AG08396 (cell line): ENCODE measurements at regions not wholly inside any gene's neighbourhood (a gene's known extent, or its start where the extent isn't known, plus 50 kb on each side); places are given as distances from the start of the nearest gene placed in this dataset.
"Not testable (repeated sequence)": the region's sequence is repeated elsewhere in the genome, so short reads cannot be mapped to it uniquely, and the experiment has no call there.

Experiments used
- DNase-seq: peaks from one replicate; pipeline ENCODE4 v3.0.0; 2012; ENCODE audit warnings: low spot score, mixed read lengths

DNA sequence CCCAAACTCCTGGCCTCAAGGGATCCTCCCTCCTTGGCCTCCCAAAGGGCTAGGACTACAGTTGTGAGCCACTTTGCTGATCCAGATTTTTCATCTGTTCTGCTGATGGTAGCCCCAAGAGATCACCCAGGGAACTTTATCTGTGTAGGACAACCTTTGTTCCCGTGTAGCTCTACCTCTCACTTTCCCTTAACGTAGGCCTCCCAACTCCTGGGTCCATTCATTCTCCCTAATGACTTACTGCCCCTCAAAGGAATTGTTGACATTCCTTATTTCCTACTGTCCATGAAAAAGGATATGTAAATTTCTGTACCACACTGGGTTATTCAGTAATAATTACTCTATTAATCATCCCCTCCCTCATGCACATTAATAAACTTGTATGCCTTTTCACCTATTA lies 51.0 kb upstream of the PHF24 start:
- no peak for DNase-seq

DNA sequence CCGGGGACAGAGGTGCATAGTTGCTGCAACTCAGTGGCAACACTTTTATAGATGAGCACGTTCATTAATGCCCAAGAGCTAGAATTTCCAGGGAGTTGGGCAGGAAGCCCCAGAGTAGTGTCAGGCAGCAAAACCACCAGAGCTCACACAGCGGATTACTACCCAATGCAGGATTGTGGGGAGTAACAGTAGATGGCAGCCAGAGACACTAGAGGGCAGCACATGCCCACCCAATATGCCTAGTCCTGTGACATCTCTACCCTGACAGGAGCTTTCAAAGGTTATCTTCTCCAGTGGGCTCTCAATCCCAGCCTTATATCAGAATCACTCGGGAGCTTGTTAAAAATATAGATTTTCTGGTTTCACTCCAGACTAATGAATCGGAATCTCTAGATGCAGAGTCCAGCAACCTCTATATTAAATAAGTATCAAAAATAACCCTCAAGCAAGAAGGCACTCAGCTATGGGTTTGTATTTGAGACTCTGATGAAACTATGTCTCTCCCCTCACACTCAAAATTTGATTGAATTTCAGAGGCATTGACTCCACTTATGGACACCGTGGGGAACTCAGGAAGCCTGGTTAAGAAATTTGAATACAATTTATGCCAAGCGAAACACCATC lies 58.4 kb upstream of the PHF24 start:
- DNase-seq = peak; percentile 81

GRCh38 chr9:34898846-34899245 lies 59.2 kb upstream of the PHF24 start:
- no peak for DNase-seq

DNA sequence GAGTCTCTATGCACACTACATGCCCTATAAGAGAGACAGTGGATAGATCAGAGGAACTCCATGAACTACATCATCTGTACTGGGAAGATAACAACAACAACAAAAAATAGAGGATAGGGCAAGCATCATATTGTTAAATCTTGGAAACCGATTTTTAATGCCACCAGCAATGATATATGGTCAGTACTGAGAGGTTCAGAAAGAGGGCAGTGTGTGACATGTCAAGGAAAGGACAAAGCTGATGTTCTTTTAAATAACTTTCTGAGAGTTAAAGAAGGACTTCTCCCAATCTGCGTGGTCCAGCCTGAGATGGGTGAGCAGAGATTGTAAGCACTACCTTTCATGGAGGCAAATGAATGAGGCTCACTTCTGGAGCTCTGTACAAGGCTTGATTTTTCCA lies 62.0 kb upstream of the PHF24 start:
- no peak for DNase-seq

GRCh38 chr9:34892886-34893285 lies 65.2 kb upstream of the PHF24 start:
- DNase-seq = no peak

DNA sequence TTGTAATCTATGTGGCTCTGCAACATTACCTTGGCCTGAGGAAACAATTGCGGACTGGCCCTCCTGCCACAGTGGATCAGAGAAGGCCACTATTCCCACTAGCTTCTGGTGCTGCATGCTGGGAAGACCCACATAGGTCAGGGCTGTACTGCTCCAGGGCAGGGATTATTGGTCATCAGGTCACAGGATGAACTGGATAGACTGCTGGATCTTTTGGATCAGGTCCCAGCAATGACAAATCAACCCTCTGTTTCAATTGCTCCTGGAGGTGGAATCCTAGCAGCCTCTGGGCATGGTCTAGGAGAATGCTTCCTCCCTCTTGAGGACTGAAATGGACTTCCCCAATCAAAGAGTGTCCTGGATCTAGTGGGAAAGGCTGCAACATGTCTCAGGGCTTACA lies 66.7 kb upstream of the PHF24 start:
- DNase-seq = no peak

DNA sequence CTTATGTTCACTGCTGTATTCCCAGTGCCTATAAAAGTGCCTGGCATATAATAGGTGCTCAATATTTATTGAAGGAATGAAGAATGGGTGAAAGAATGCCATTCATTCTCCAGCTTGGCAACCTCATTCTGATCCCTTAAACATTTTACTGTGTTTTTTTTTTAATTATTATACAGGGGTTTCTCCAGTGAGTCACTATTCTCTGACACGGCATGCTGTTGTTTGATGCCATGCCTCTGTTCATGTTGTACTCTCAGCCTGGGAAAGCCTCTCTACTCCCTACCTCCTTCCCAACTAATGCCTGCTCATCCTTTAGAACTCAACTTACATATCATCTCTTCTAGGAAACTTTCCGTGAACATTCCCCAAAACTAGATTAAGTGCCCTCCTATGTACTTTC lies 70.2 kb upstream of the PHF24 start:
- no peak for DNase-seq

- DNase-seq = no peak
Observed at GRCh38 chr9:34884747-34885189, 73.3 kb upstream of the PHF24 start.

- no peak for DNase-seq
Observed at GRCh38 chr9:34876096-34876495, 82.0 kb upstream of the PHF24 start.

DNA sequence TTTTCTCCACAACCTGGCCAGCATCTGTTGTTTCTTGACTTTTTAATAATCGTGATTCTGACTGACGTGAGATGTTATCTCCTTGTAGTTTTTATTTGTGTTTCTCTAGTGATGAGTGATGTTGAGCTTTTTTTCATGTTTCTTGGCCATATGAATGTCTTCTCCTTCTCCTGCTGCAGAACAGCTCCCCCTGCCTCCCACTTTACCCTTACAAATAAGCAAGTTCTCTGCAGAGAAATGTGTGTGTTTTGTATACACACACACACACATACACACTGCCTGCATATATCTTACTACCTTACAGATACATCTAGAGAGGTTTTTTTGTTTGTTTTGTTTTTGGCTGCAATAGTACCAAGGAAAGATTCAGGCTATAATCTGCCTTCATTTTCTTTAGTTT lies 88.7 kb upstream of the PHF24 start:
- DNase-seq = no peak

GRCh38 chr9:34866614-34867013 lies 91.5 kb upstream of the PHF24 start:
- no peak for DNase-seq

DNA sequence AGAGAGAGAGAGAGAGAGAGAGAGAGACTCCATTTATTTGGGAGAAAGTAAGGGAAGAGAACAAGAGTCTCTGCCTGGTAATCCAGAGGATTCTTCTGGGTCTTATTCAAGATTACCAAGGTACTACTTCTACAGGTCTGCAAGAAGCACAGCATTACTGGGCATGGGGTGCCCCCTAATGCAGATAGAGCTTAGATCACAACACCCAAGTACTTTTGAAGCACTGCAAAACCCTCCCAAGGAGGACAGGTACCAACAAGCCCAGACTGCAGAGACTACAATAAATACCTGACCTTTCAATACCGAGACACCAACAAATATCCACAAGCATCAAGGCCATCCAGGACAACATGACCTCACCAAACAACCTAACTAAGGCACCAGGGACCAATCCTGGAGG lies 94.7 kb upstream of the PHF24 start:
- DNase-seq = no peak

DNA sequence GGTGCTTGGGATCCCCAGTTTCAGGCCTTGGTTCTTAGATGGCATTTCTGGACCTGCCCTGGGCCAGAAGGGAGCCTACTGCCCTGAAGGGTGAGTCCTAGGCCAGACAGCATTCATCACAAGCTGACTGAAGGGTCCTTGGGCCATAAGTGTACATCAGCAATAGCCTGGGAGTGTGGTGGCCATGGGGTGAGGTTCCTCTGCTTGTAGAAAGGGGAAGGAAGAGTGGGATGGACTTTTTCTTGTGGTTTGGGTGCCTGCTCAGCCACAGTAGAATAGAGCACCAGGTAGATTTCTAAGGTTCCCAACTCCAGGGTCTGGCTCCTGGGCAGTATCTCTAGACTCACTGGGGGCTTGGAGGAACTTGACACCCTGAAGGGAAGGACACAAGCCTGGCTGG lies 95.2 kb upstream of the PHF24 start:
- no peak for DNase-seq

DNA sequence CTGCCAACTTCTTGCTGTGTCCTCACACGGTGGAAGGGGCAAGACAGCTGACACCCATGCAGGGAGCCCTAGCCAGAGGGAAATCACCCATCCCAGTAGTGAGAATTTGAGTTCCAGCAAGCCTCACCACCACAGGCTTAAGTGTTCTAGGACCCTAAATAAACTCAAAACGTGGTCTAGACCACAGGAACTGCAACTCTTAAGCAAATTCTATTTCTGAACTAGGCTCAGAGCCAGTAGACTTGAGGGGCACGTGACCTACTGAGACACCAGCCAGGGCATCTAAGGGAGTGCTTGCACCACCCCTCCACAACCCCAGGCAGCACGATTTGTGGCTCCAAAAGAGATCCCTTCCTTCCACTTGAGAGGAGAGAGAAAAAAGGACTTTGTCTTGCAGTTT lies 96.0 kb upstream of the PHF24 start:
- DNase-seq = no peak

DNA sequence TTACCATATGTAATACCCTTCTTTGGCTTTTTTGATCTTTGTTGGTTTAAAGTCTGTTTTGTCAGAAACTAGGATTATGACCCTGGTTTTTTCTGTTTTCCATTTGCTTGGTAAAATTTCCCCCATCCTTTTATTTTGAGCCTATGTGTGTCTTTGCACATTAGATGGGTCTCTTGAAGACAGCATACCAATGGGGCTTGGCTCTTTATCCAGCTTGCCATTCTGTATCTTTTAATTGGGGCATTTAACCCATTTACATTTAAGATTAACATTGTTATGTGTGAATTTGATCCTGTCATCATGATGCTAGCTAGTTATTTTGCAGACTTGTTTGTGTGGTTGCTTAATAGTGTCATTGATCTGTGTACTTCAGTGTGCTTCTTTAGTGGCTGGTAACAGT lies 103.1 kb upstream of the PHF24 start:
- DNase-seq = not testable (repeated sequence)

- no peak for DNase-seq
Observed at GRCh38 chr9:34830068-34830467, 120.1 kb upstream of the CCL21 start.

GRCh38 chr9:34826999-34827538 lies 117.1 kb upstream of the CCL21 start:
- no peak for DNase-seq

GRCh38 chr9:34825775-34826174 lies 115.8 kb upstream of the CCL21 start:
- no peak for DNase-seq

GRCh38 chr9:34823778-34824177 lies 113.8 kb upstream of the CCL21 start:
- DNase-seq = no peak

- DNase-seq = no peak
Observed at GRCh38 chr9:34810187-34810524, 100.2 kb upstream of the CCL21 start.

DNA sequence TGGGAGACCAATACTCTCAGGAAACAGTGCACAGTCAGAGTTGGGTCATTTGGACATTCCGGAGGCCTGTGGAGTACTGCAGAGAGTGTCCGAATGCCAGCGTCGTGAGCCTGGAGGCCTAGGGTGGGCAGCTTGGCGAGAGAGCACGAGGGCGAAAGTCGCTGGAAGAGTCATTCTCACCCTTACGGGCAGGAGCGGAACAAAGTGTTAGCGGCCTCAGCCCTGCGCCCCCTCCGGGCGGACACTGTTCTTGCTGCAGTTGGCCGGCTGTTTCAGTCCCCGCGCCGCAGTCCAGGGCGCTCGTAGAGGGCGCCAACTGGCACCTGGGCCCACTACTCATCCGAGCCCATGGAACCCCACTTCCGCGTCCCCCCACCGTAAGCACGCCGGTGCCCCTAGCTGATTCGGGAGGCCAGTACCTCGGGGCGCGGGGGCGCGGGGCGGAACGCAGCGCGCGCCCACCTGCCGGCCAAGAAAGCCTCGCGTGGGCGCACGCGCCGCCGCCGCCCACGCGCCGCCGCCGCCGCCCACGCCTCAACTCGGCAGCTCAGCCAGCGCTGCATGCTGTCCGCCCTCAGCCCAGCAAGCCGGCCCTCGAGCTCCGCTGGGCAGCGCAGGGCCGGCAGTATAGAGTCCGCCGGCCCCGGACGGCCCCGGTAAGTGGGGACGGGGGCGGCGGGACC lies 99.7 kb upstream of the CCL21 start:
- DNase-seq = peak; percentile 31

GRCh38 chr9:34802916-34803315 lies 93.0 kb upstream of the CCL21 start:
- DNase-seq = no peak

GRCh38 chr9:34797367-34797766 lies 87.4 kb upstream of the CCL21 start:
- DNase-seq = no peak

GRCh38 chr9:34796924-34797323 lies 87.0 kb upstream of the CCL21 start:
- no peak for DNase-seq
